A549 (cell line): ENCODE measurements at regions not wholly inside any gene's neighbourhood (a gene's known extent, or its start where the extent isn't known, plus 50 kb on each side); places are given as distances from the start of the nearest gene placed in this dataset.

Source experiments
- ATAC-seq, 2 experiments: fragments of 200-7000 bp in 1 of 2; fragments of >200 bp in 1 of 2; cut with Nextera tagmentation in 1 of 2; cut with Tn5 transposase in 1 of 2; 3 replicates each; pipeline versions ENCODE4 v1.8.0 to v1.9.1; 2018 to 2020; ENCODE audit warnings: mild to moderate bottlenecking in 1 of 2, moderate library complexity in 1 of 2
- CTCF ChIA-PET: fragments of 300-600 bp; sonication (Branson Sonifier 250); formaldehyde crosslinking; extraction: SDS; loops from one replicate; lab custom pipeline; 2021; ENCODE audit warnings: antibody characterized with exemption, inconsistent platforms; lab: Yijun Ruan, JAX
- POLR2A ChIA-PET: fragments of 350-600 bp; formaldehyde crosslinking; extraction: SDS; loops from one replicate; lab custom pipeline; 2021; ENCODE audit warnings: antibody characterized with exemption, inconsistent platforms; lab: Yijun Ruan, JAX
- DNase-seq, 2 experiments: peaks; one replicate each; pipeline versions ENCODE4 v3.0.0 to v3.0.0-alpha.2; 2011 to 2016; ENCODE audit warnings: low read depth in 1 of 2, low spot score in 1 of 2
- FAIRE-seq: peaks from 2 replicates; lab custom pipeline; 2011; peaks lifted over from hg19 to GRCh38; lab: Jason Lieb, UNC
- H3K27ac ChIP-seq, 2 experiments: fragments of >200 bp; sonication (Bioruptor Twin); formaldehyde crosslinking; 3 replicates each; pipeline ENCODE4 v1.5.1; 2016 to 2017
- H3K4me1 ChIP-seq: fragments of >200 bp; sonication (Bioruptor Twin); formaldehyde crosslinking; 3 replicates; pipeline ENCODE4 v1.6.1; 2016
- H3K4me2 ChIP-seq: fragments of >200 bp; sonication (Bioruptor Twin); formaldehyde crosslinking; 3 replicates; pipeline ENCODE4 v1.6.1; 2016
- H3K4me3 ChIP-seq: fragments of >200 bp; sonication (Bioruptor Twin); formaldehyde crosslinking; 3 replicates; pipeline ENCODE4 v1.5.1; 2016
- H3K9me3 ChIP-seq: fragments of >200 bp; sonication (Bioruptor Twin); formaldehyde crosslinking; 3 replicates; pipeline ENCODE4 v1.6.1; 2016
- BHLHE40 ChIP-seq: IDR thresholded peaks from 2 replicates; pipeline ENCODE4 v1.6.1; 2012; ENCODE audit warnings: low read depth, low read length, inconsistent platforms
- CBX2 ChIP-seq: fragments of 200-600 bp; sonication (generic); IDR thresholded peaks from 2 replicates; pipeline ENCODE4 v1.6.1; 2016; ENCODE audit warnings: low read depth, mild to moderate bottlenecking, borderline replicate concordance
- CEBPB ChIP-seq, 2 experiments: fragments of >200 bp in 1 of 2; sonication (Bioruptor Twin) in 1 of 2; formaldehyde crosslinking in 1 of 2; IDR thresholded peaks; 2 replicates each; pipeline ENCODE4 v1.6.1; 2012 to 2016
- CHD2 ChIP-seq: fragments of 150-350 bp; IDR thresholded peaks from 2 replicates; pipeline ENCODE4 v1.6.1; 2014; ENCODE audit warnings: low read length; ENCODE audit not compliant: partially characterized antibody
- E2F6 ChIP-seq: IDR thresholded peaks from 2 replicates; pipeline ENCODE4 v1.6.1; 2012; ENCODE audit warnings: low read depth, borderline replicate concordance
- ESRRA ChIP-seq: fragments of 150-350 bp; IDR thresholded peaks from 2 replicates; pipeline ENCODE4 v1.6.1; 2014; ENCODE audit warnings: mild to moderate bottlenecking, low read length, borderline replicate concordance
- FOSB ChIP-seq: fragments of 250-450 bp; sonication (Bioruptor Pico); IDR thresholded peaks from 2 replicates; pipeline ENCODE4 v1.5.0; 2020; ENCODE audit warnings: mild to moderate bottlenecking, moderate library complexity
- FOXS1 ChIP-seq: fragments of 250-450 bp; sonication (Bioruptor Pico); IDR thresholded peaks from 2 replicates; pipeline ENCODE4 v1.5.0; 2020; ENCODE audit warnings: mild to moderate bottlenecking, moderate library complexity
- GATA3 ChIP-seq: IDR thresholded peaks from 2 replicates; pipeline ENCODE4 v1.6.1; 2012; ENCODE audit warnings: borderline replicate concordance
- HOXA7 ChIP-seq: fragments of 250-450 bp; sonication (Bioruptor Pico); IDR thresholded peaks from 2 replicates; pipeline ENCODE4 v1.5.0; 2020; ENCODE audit warnings: mild to moderate bottlenecking, moderate library complexity
- HOXB13 ChIP-seq: fragments of 250-450 bp; sonication (Bioruptor Pico); IDR thresholded peaks from 2 replicates; pipeline ENCODE4 v1.5.0; 2020; ENCODE audit warnings: low read depth, mild to moderate bottlenecking, moderate library complexity
- KDM1A ChIP-seq: fragments of 200-600 bp; sonication (generic); IDR thresholded peaks from 2 replicates; pipeline ENCODE4 v1.6.1; 2016; ENCODE audit warnings: low read depth, mild to moderate bottlenecking
- MAFK ChIP-seq: fragments of 450-650 bp; IDR thresholded peaks from 2 replicates; pipeline ENCODE4 v1.6.1; 2014; ENCODE audit not compliant: partially characterized antibody
- MAZ ChIP-seq: fragments of 150-350 bp; IDR thresholded peaks from 2 replicates; pipeline ENCODE4 v1.6.1; 2014; ENCODE audit warnings: antibody characterized with exemption, low read depth, low read length, borderline replicate concordance
- NFE2L2 ChIP-seq: fragments of 150-350 bp; conservative IDR thresholded peaks from 2 replicates; pipeline ENCODE4 v1.6.1; 2014; ENCODE audit warnings: low read length
- NR3C1 ChIP-seq: fragments of >200 bp; sonication (Bioruptor Twin); formaldehyde crosslinking; IDR thresholded peaks from 3 replicates; pipeline ENCODE4 v1.6.1; 2017
- POLR2A ChIP-seq: IDR thresholded peaks from 2 replicates; pipeline ENCODE4 v1.6.1; 2012; ENCODE audit warnings: mild to moderate bottlenecking, low read length
- POLR2AphosphoS2 ChIP-seq: conservative IDR thresholded peaks from 2 replicates; pipeline ENCODE4 v1.6.1; 2012; ENCODE audit warnings: low read length, improper control_type of control experiment, inconsistent platforms
- REST ChIP-seq: fragments of 200-600 bp; sonication (generic); IDR thresholded peaks from 2 replicates; pipeline ENCODE4 v1.6.1; 2016; ENCODE audit warnings: antibody characterized with exemption, mild to moderate bottlenecking, moderate library complexity
- RNF2 ChIP-seq: fragments of 200-600 bp; sonication (generic); IDR thresholded peaks from 2 replicates; pipeline ENCODE4 v1.6.1; 2016; ENCODE audit warnings: low read depth, mild to moderate bottlenecking, antibody characterized with exemption, moderate library complexity, borderline replicate concordance
- TFCP2L1 ChIP-seq: fragments of 250-450 bp; sonication (Bioruptor Pico); IDR thresholded peaks from 2 replicates; pipeline ENCODE4 v1.5.0; 2021; ENCODE audit warnings: mild to moderate bottlenecking
- ZNF302 ChIP-seq: fragments of 250-450 bp; sonication (Bioruptor Pico); IDR thresholded peaks from 2 replicates; pipeline ENCODE4 v1.9.0; 2021; ENCODE audit warnings: inconsistent platforms, mild to moderate bottlenecking, moderate library complexity
- WGBS: methylation state at CpG from one replicate; pipeline ENCODE4 v1.1.6; 2017; ENCODE audit errors: missing lambda C conversion rate; 5-methylcytosine and 5-hydroxymethylcytosine counted together

- no peak for FAIRE-seq
- Histone ChIP-seq H3K4me3 (no peak overlapping the region), H3K4me1 (no peaks in the 10 kb centered on the region; the same call in 2 of the 3 replicates), H3K9me3 (no peaks in the 10 kb centered on the region; the same call in 2 of the 3 replicates), H3K4me2 (no peak overlapping the region), H3K27ac (no peak overlapping the region)
- ChIA-PET CTCF (interaction anchor here (0.7 to 1.0 kb wide), 3 partner anchors 10 to 93 kb away, joined by 3 read pairs; no protein-coding TSS in a partner anchor), POLR2A (no interaction called here)
- WGBS = 80% methylated on average over 2 of the region's 2 CpGs
- ATAC-seq = no peak
- DNase-seq = no peak
- TF ChIP-seq MAZ (no peak), REST (no peak), NR3C1 (no peak), ESRRA (no peak), CBX2 (no peak)
Observed at GRCh38 chr4:123568936-123569335, 172.3 kb downstream of the SPRY1 start.

GRCh38 chr4:123569541-123569940 is 172.9 kb downstream of the SPRY1 start:
- TF ChIP-seq KDM1A = no peak
- no peak for TF ChIP-seq POLR2A
- TF ChIP-seq HOXA7 = no peak
- TF ChIP-seq MAFK = peak; percentile 48
- no peak overlapping the region for H3K27ac ChIP-seq
- H3K4me1 ChIP-seq = no peaks in the 10 kb centered on the region; the same call in 2 of the 3 replicates
- DNase-seq (no peak), FAIRE-seq (no peak), ATAC-seq (no peak)
- H3K4me2 ChIP-seq = no peak overlapping the region
- H3K4me3 ChIP-seq = no peak overlapping the region
- ChIA-PET POLR2A (no interaction called here), CTCF (interaction anchor here (0.9 kb wide), 1 partner anchor 92 kb away, joined by 3 read pairs; no protein-coding TSS in a partner anchor)
- H3K9me3 ChIP-seq = no peaks in the 10 kb centered on the region; the same call in 2 of the 3 replicates
- 88% methylated on average over 2 of the region's 2 CpGs for WGBS

GRCh38 chr4:123573866-123574508 is 177.4 kb downstream of the SPRY1 start:
- ATAC-seq (no peak), FAIRE-seq (no peak), DNase-seq (no peak)
- WGBS = 83% methylated on average over 8 of the region's 8 CpGs
- Histone ChIP-seq H3K4me1 (no peaks in the 10 kb centered on the region), H3K9me3 (no peaks in the 10 kb centered on the region), H3K4me2 (no peak overlapping the region), H3K4me3 (no peak overlapping the region), H3K27ac (no peak overlapping the region)
- ChIA-PET CTCF (interaction anchor here (2.8 kb wide), 1 partner anchor 9 kb away, joined by 15 read pairs; no protein-coding TSS in a partner anchor), POLR2A (no interaction called here)
- TF ChIP-seq POLR2AphosphoS2 (no peak), FOXS1 (CRISPR knock-in tag) (no peak), CBX2 (no peak), TFCP2L1 (no peak), FOSB (CRISPR knock-in tag) (no peak), ZNF302 (CRISPR knock-in tag) (no peak), POLR2A (no peak), NFE2L2 (no peak)

- ATAC-seq (no peak), FAIRE-seq (no peak), DNase-seq (no peak)
- POLR2A ChIA-PET = no interaction called here
- 0 out of 3 replicates have a peak, but pooled peaks cover 2% of the 10 kb centered on the region for H3K9me3 ChIP-seq
- CTCF ChIA-PET = interaction anchor here (2.8 kb wide), 1 partner anchor 10 kb away, joined by 15 read pairs; no protein-coding TSS in a partner anchor
- 81% methylated on average over 4 of the region's 4 CpGs for WGBS
- no peak overlapping the region for H3K27ac ChIP-seq
- no peak overlapping the region for H3K4me3 ChIP-seq
- H3K4me1 ChIP-seq = no peaks in the 10 kb centered on the region
- no peak overlapping the region for H3K4me2 ChIP-seq
- TF ChIP-seq HOXB13 (CRISPR knock-in tag) = no peak
- no peak for TF ChIP-seq E2F6
- TF ChIP-seq CHD2 = no peak
- TF ChIP-seq BHLHE40 = no peak
- TF ChIP-seq ESRRA = no peak
- TF ChIP-seq RNF2 = no peak
- TF ChIP-seq GATA3 = no peak
- no peak for TF ChIP-seq MAFK
- TF ChIP-seq CEBPB (IDR thresholded peaks at IDR 0.05) = no peak
Observed at GRCh38 chr4:123575291-123575690, 178.7 kb downstream of the SPRY1 start.
